ENCODE measurements at regions not wholly inside any gene's neighbourhood (a gene's known extent, or its start where the extent isn't known, plus 50 kb on each side); places are given as distances from the start of the nearest gene placed in this dataset.

GRCh38 chr11:92533657-92534335 is 309.2 kb downstream of the FAT3 start:
- TF ChIP-seq POLR2A (IDR thresholded peaks at IDR 0.05) (no peak), EP300 (IDR thresholded peaks at IDR 0.05) (no peak)

Data from upper lobe of left lung (tissue), 4 donors.